ELR (cell line): ENCODE measurements at regions not wholly inside any gene's neighbourhood (a gene's known extent, or its start where the extent isn't known, plus 50 kb on each side); places are given as distances from the start of the nearest gene placed in this dataset.
A peak's percentile ranks its signal among the peaks of the same experiment; 100 is the strongest.

ENCODE experiments used
- DNase-seq: peaks from one replicate; pipeline ENCODE4 v3.0.0-alpha.2; 2015; ENCODE audit warnings: low read depth

GRCh38 chr2:46239175-46239846, 57.9 kb upstream of the EPAS1 start:
- DNase-seq = peak; percentile 30

GRCh38 chr2:46239847-46240181, 57.4 kb upstream of the EPAS1 start:
- no peak for DNase-seq

- peak; percentile 61 for DNase-seq
Observed at GRCh38 chr2:46241344-46241743, 55.9 kb upstream of the EPAS1 start.

GRCh38 chr2:46245869-46246268, 51.3 kb upstream of the EPAS1 start:
- DNase-seq = no peak

GRCh38 chr2:46246790-46247189, 50.4 kb upstream of the EPAS1 start:
- DNase-seq = no peak
